Right lobe of liver (tissue), 4 donors: ENCODE measurements at regions not wholly inside any gene's neighbourhood (a gene's known extent, or its start where the extent isn't known, plus 50 kb on each side); places are given as distances from the start of the nearest gene placed in this dataset.

Experiments used
- POLR2A ChIP-seq: fragments of 450-650 bp; IDR thresholded peaks from one replicate; pipeline ENCODE4 v1.6.1; 2017; ENCODE audit warnings: antibody characterized with exemption, mild to moderate bottlenecking
- TF ChIP-seq, protein P1 (sequence below), 4 donors: fragments of 200-600 bp in 3 of 4; fragments of 450-650 bp in 1 of 4; IDR thresholded peaks; one replicate each; pipeline versions ENCODE4 v1.5.1 to v1.8.0; 2016 to 2022; ENCODE audit warnings: antibody characterized with exemption in 4 of 4, mild to moderate bottlenecking in 2 of 4
- donor health status: DM: no; HTN: no; CAD: no.
- donor health status: DM: no; HTN: no; CAD: no.
- donor health status: DM: no; HTN: yes; CAD: no.

DNA sequence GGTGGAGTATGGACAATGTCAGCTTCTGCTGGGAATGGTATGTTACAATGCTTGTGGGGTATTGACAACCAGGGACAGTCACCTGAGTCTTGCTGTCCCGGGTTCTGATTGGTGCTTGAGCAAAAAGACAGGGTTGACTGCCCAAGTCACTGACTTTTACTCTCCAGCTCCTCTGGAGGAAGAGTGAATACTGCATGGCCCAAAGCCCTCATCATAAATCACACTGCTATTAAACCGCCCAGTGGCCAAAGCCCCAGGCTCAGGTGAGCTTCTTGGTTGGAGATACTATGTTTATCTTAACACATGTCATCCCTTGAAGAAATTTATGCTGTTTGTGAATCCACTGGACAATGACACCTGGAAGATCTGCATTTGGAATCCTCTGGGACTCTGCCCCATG is 90.0 kb upstream of the IGFBP3 start:
- TF ChIP-seq, protein P1, sequence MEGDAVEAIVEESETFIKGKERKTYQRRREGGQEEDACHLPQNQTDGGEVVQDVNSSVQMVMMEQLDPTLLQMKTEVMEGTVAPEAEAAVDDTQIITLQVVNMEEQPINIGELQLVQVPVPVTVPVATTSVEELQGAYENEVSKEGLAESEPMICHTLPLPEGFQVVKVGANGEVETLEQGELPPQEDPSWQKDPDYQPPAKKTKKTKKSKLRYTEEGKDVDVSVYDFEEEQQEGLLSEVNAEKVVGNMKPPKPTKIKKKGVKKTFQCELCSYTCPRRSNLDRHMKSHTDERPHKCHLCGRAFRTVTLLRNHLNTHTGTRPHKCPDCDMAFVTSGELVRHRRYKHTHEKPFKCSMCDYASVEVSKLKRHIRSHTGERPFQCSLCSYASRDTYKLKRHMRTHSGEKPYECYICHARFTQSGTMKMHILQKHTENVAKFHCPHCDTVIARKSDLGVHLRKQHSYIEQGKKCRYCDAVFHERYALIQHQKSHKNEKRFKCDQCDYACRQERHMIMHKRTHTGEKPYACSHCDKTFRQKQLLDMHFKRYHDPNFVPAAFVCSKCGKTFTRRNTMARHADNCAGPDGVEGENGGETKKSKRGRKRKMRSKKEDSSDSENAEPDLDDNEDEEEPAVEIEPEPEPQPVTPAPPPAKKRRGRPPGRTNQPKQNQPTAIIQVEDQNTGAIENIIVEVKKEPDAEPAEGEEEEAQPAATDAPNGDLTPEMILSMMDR (IDR thresholded peaks at IDR 0.05): no peak
- TF ChIP-seq POLR2A: no peak
